ENCODE measurements at regions not wholly inside any gene's neighbourhood (a gene's known extent, or its start where the extent isn't known, plus 50 kb on each side); places are given as distances from the start of the nearest gene placed in this dataset.

DNA sequence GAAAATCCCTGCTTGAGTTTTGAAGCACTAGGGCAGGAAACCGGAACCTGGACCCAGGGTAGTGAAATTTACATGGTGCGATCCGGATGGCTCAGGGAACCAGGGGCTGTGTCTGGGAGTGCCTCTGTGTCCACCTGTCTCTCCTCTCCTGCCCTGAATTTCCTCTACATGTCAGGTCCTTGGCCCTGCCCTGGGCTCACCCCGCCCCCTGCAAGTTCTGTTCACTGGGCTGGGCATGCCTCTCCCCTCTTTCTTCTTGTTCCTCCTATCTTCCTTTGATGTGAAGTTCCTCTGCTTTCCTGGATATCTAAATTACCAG is 435.9 kb upstream of the RBMS3 start:
- dilution Hi-C loops (cut with MboI; ENCODE audit: extremely low pct_ligation_motif_present, low sequenced_read_pairs): no loop called here
- Histone ChIP-seq H3K27me3 (ENCODE audit: control insufficient read depth, extremely low read depth, insufficient read depth, low read length) (no peaks in the 10 kb centered on the region), H3K4me1 (ENCODE audit: control insufficient read depth, extremely low read depth, insufficient read depth, low read length) (no peaks in the 10 kb centered on the region)

DNA sequence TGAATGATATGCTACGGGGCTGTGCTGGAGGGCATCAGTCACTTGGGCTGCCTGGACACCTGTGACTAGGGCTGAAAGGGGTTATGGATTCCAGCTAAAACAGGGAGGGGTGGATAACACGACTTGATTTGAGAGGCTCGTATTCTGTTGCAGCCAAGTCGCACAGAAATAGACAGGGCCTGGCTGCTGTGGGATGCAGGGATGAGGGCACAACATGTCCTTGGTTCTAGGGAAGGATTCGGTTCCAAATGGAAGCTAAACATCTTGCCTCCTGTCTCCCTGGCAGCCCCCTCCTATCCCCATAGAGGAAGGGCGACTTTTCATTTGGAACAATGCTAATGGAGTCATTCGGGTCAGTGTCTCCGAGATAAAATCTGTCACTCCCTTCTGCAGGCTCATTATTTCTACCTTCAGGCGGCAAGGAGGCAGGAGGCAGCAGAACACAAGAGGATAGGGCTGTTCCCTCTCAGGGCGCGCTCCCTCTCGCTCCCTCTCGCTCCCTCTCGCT is 433.8 kb upstream of the RBMS3 start:
- no peak for DNase-seq (ENCODE audit: low read depth, low spot score)
- TF ChIP-seq, protein P1, sequence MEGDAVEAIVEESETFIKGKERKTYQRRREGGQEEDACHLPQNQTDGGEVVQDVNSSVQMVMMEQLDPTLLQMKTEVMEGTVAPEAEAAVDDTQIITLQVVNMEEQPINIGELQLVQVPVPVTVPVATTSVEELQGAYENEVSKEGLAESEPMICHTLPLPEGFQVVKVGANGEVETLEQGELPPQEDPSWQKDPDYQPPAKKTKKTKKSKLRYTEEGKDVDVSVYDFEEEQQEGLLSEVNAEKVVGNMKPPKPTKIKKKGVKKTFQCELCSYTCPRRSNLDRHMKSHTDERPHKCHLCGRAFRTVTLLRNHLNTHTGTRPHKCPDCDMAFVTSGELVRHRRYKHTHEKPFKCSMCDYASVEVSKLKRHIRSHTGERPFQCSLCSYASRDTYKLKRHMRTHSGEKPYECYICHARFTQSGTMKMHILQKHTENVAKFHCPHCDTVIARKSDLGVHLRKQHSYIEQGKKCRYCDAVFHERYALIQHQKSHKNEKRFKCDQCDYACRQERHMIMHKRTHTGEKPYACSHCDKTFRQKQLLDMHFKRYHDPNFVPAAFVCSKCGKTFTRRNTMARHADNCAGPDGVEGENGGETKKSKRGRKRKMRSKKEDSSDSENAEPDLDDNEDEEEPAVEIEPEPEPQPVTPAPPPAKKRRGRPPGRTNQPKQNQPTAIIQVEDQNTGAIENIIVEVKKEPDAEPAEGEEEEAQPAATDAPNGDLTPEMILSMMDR (optimal IDR thresholded peaks at IDR 0.05 in 1 of 3, IDR thresholded peaks at IDR 0.05 in 1 of 3, conservative IDR thresholded peaks at IDR 0.05 in 1 of 3; ENCODE audit: extremely low read depth in 1 of 3, insufficient read depth in 2 of 3, low read length in 3 of 3): no peak
- no peak for TF ChIP-seq EZH2 (IDR thresholded peaks at IDR 0.05; ENCODE audit: low read length)
- dilution Hi-C loops (cut with MboI; ENCODE audit: extremely low pct_ligation_motif_present, low sequenced_read_pairs): no loop called here

More for the DNA sequence above, 435.9 kb upstream of the RBMS3 start:
- Histone ChIP-seq H3K27ac (ENCODE audit: control insufficient read depth, insufficient read depth, low read length) (no peak overlapping the region), H3K9me1 (ENCODE audit: control insufficient read depth, extremely low read depth, insufficient read depth, low read length) (no peaks in the 10 kb centered on the region), H3K4me3 (ENCODE audit: control insufficient read depth in 2 of 3, extremely low read depth in 1 of 3, insufficient read depth in 2 of 3, low read depth in 1 of 3, low read length in 3 of 3) (no peak overlapping the region), H3K9ac (ENCODE audit: control insufficient read depth, extremely low read depth, insufficient read depth, low read length) (no peak overlapping the region), H2AFZ (ENCODE audit: control insufficient read depth, low read length) (no peak overlapping the region), H3K79me2 (ENCODE audit: control insufficient read depth, insufficient read depth, low read length) (no peaks in the 10 kb centered on the region), H3K36me3 (ENCODE audit: control insufficient read depth in 2 of 2, extremely low read depth in 1 of 2, insufficient read depth in 2 of 2, low read length in 2 of 2) (no peaks in the 10 kb centered on the region), H3K4me2 (ENCODE audit: control insufficient read depth, extremely low read depth, insufficient read depth, low read depth, low read length) (no peak overlapping the region), H4K20me1 (ENCODE audit: control insufficient read depth, extremely low read depth, insufficient read depth, low read length) (no peaks in the 10 kb centered on the region), H3K9me3 (ENCODE audit: control insufficient read depth, low read depth, low read length) (no peaks in the 10 kb centered on the region)
- TF ChIP-seq EZH2 (IDR thresholded peaks at IDR 0.05; ENCODE audit: low read length): no peak
- TF ChIP-seq, protein P1 (optimal IDR thresholded peaks at IDR 0.05 in 1 of 3, IDR thresholded peaks at IDR 0.05 in 1 of 3, conservative IDR thresholded peaks at IDR 0.05 in 1 of 3; ENCODE audit: extremely low read depth in 1 of 3, insufficient read depth in 2 of 3, low read length in 3 of 3): no peak
- DNase-seq (ENCODE audit: low read depth, low spot score): no peak
- FAIRE-seq: no peak

More for the DNA sequence above, 433.8 kb upstream of the RBMS3 start:
- H3K27ac ChIP-seq (ENCODE audit: control insufficient read depth, insufficient read depth, low read length): no peak overlapping the region
- FAIRE-seq: no peak
- no peaks in the 10 kb centered on the region for H3K9me1 ChIP-seq (ENCODE audit: control insufficient read depth, extremely low read depth, insufficient read depth, low read length)
- no peak overlapping the region for H2AFZ ChIP-seq (ENCODE audit: control insufficient read depth, low read length)
- H3K4me1 ChIP-seq (ENCODE audit: control insufficient read depth, extremely low read depth, insufficient read depth, low read length): no peaks in the 10 kb centered on the region
- H4K20me1 ChIP-seq (ENCODE audit: control insufficient read depth, extremely low read depth, insufficient read depth, low read length): no peaks in the 10 kb centered on the region
- no peaks in the 10 kb centered on the region for H3K36me3 ChIP-seq (ENCODE audit: control insufficient read depth in 2 of 2, extremely low read depth in 1 of 2, insufficient read depth in 2 of 2, low read length in 2 of 2)
- no peaks in the 10 kb centered on the region for H3K9me3 ChIP-seq (ENCODE audit: control insufficient read depth, low read depth, low read length)
- H3K27me3 ChIP-seq (ENCODE audit: control insufficient read depth, extremely low read depth, insufficient read depth, low read length): no peaks in the 10 kb centered on the region
- no peak overlapping the region for H3K9ac ChIP-seq (ENCODE audit: control insufficient read depth, extremely low read depth, insufficient read depth, low read length)
- no peak overlapping the region for H3K4me3 ChIP-seq (ENCODE audit: control insufficient read depth in 2 of 3, extremely low read depth in 1 of 3, insufficient read depth in 2 of 3, low read depth in 1 of 3, low read length in 3 of 3)
- no peaks in the 10 kb centered on the region for H3K79me2 ChIP-seq (ENCODE audit: control insufficient read depth, insufficient read depth, low read length)
- H3K4me2 ChIP-seq (ENCODE audit: control insufficient read depth, extremely low read depth, insufficient read depth, low read depth, low read length): no peak overlapping the region

Data from keratinocyte (primary cell).